ENCODE measurements at regions not wholly inside any gene's neighbourhood (a gene's known extent, or its start where the extent isn't known, plus 50 kb on each side); places are given as distances from the start of the nearest gene placed in this dataset.

DNA sequence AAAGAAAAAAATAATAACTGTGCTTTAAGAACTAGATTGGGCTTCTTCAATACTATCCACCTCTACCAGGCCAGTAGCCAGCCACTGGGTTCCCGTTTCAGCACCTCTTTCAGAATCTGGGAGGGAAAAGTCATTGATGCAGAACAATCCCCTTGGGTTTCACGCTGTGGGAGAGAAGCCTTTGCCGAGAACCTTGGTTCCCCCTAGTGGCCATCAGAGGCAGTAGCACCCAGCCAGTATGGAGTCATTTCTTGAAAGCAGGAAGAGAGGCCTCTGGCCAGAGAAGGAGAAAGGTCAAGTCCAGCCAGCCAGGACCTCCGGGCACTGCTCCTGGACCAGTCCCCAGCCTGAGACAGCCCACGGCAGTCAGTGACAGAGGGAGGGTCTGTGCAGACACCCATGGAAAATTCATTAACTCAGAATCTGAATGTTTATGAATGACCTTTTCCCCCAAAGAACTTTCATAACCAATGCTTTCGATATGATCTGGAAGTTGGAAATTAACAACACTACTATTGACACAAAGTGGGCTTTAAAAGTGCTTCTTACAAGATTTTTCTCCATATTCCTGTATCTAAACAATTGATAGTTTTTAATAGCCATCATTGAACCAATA lies 51.2 kb upstream of the CDH5 start:
- H3K4me1 Mint-ChIP-seq: no peaks in the 10 kb centered on the region
- peak; percentile 51 for ATAC-seq (ENCODE audit: low read depth)
- H3K36me3 Mint-ChIP-seq: no peaks in the 10 kb centered on the region
- H3K9me3 Mint-ChIP-seq: no peaks in the 10 kb centered on the region
- peak; percentile 9 to 25 for DNase-seq (ENCODE audit: low spot score in 2 of 2)
- peaks cover 18% of the 10 kb centered on the region for H3K27me3 Mint-ChIP-seq
- H3K4me3 Mint-ChIP-seq: no peak overlapping the region
- H3K27ac Mint-ChIP-seq: no peak overlapping the region

DNA sequence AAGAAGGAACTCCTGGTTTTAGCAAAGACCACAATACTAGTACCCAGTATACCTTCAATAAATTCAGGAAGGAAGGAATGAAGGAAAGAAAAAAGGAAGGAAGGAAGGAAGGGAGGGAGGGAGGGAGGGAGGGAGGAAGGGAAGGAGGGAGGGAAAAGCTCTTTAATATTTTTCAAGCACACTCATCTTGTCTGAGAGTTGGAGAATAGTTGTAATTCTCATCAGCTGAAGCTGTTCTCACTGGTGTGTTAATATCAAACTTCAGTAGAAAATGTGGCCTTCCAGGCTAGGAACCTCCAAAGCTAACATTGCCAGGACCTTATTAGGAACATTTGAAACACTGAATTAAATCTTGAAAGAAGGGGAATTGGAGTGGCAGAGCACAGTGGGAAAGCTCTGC lies 55.2 kb upstream of the CDH5 start:
- ATAC-seq (ENCODE audit: low read depth): no peak
- Mint-ChIP-seq H3K27ac (no peak overlapping the region), H3K4me1 (no peaks in the 10 kb centered on the region), H3K9me3 (no peaks in the 10 kb centered on the region), H3K27me3 (peaks cover 14% of the 10 kb centered on the region), H3K36me3 (no peaks in the 10 kb centered on the region), H3K4me3 (no peak overlapping the region)
- DNase-seq (ENCODE audit: low spot score in 2 of 2): no peak

DNA sequence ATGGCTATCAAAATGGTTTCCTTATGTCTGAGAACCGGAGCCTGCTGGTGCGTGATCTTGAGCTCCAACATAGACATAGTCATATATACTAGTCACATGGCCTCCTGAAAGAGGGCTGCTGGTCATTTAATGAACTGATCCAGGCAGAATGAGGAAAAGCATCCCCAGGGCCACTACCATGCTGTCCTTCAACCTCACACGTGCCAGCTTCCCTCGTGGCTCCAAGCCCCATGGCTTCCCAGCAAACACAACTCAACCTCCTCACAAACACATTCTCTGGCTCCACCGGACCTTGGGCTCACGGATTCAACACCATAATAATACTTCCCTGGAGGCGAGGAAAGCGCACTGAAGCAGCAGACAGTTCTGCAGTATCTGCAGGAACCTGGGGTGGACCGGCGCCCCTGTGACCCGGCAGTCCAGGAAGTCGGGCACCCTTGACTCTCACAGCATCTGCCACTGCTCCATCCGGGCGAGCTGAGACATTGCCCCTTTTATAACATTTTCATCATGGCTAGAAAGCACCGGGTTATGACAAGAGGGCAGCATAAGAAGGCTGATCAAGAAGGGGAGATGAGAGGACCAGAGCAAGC lies 57.2 kb upstream of the CDH5 start:
- Mint-ChIP-seq H3K9me3 (no peaks in the 10 kb centered on the region), H3K36me3 (no peaks in the 10 kb centered on the region), H3K27me3 (peaks cover 14% of the 10 kb centered on the region), H3K4me3 (no peak overlapping the region), H3K4me1 (no peaks in the 10 kb centered on the region), H3K27ac (no peak overlapping the region)
- no peak for DNase-seq (ENCODE audit: low spot score in 2 of 2)
- ATAC-seq (ENCODE audit: low read depth): no peak

DNA sequence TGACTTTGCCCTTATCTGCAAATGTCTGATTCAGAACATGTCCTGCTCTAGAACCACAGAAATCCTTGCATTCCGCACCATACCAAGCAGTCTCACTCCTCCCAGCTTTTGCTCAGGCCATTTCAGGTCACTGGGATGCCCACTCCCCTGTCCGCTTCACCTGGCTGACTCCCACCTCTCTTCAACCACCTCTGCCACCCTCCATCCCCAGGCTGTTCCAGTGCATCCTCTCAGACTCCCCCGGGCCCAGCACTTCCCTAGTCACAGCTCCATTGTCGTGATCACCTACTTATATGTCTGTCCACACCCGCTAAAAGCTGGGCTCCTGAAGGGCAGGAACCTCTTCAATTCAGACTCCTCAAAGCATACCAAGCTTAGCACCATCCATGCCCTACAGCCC lies 58.4 kb upstream of the CDH5 start:
- DNase-seq (ENCODE audit: low spot score in 2 of 2) (no peak), ATAC-seq (ENCODE audit: low read depth) (no peak)
- no peaks in the 10 kb centered on the region for H3K36me3 Mint-ChIP-seq
- no peak overlapping the region for H3K27ac Mint-ChIP-seq
- no peak overlapping the region for H3K4me3 Mint-ChIP-seq
- no peaks in the 10 kb centered on the region for H3K4me1 Mint-ChIP-seq
- no peaks in the 10 kb centered on the region for H3K9me3 Mint-ChIP-seq
- H3K27me3 Mint-ChIP-seq: peaks cover 11% of the 10 kb centered on the region

DNA sequence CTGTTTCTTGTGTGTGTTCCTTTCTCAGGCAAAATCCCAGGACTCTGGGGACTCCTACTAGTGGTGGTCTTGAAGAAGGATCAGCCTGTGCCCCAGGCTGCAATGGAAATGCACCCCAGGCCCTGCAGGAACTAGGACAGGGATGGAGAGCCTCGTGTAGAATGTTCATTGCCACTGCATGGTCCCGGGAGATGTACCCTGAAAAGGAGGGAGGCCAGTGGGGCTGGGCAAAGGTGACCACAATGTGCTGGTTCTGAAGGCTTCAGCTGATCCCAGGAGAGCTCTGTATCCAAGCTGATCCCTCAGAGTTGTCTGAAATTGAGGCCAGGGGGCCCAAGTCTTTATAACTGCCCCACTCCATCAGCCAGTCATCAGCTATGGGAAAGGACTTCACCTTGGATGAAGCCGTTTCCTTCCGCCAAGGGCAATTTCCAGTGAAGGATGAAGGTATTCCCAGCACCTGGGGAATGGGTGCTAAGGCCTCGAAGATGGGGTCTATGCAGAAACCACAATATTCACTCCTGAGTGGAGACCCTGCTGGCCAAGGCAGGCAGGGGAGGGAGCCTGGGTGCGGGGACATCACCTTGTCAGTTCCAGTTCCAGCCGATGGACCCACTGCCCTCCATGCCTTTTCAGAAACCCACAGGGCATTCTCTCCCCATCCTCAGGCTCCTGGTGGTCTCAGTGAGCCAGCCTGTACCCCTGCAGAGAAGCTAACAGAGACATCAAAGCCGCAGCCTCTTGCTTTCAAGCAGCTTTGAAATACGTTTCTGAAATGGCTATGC lies 59.9 kb upstream of the CDH5 start:
- ATAC-seq (ENCODE audit: low read depth) (no peak), DNase-seq (ENCODE audit: low spot score in 2 of 2) (no peak)
- H3K36me3 Mint-ChIP-seq: no peaks in the 10 kb centered on the region
- no peaks in the 10 kb centered on the region for H3K9me3 Mint-ChIP-seq
- H3K27me3 Mint-ChIP-seq: peaks cover 18% of the 10 kb centered on the region
- no peak overlapping the region for H3K27ac Mint-ChIP-seq
- no peaks in the 10 kb centered on the region for H3K4me1 Mint-ChIP-seq
- no peak overlapping the region for H3K4me3 Mint-ChIP-seq

DNA sequence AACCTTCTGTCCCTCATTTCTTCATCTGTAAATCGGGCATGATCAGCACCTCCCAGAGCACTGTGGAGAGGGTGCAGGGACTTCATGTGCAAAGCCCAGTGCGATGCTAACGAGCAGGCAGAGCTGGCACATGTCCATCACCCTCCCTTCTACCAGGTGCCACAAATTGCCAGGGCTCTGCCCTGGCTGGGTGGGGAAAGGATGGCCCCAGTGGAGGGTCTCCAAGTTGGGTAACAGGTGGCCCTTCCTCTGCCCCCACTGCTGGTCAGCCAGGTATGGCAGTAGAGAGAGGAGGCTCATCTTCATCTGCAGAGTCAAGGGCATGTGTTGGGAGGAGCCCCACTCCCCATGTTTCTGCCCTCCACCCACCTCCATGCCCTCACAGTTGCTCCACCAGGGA lies 61.5 kb upstream of the CDH5 start:
- Mint-ChIP-seq H3K4me1 (no peaks in the 10 kb centered on the region), H3K27me3 (peaks cover 19% of the 10 kb centered on the region), H3K27ac (no peak overlapping the region), H3K9me3 (peaks cover 2% of the 10 kb centered on the region), H3K4me3 (no peak overlapping the region), H3K36me3 (no peaks in the 10 kb centered on the region)
- DNase-seq (ENCODE audit: low spot score in 2 of 2) (no peak), ATAC-seq (ENCODE audit: low read depth) (no peak)

DNA sequence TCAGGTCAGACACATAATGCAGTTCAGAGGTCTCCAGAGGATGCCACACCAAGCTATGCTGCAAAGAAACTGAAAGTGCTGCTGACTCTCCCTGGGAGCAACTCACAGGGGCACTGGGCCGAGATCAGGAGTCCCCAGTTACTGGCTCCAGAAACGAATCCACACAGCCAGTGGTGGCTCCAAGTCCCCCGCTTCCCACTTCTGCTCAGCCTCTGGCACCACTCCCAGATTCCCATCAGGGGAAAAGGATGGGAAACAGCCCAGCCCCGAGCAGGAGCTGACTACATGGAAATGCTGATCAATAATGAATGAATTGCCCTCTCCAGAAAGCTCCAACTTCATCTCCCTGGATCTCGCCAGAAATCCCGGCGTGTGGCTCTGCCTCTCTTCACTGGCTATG lies 62.3 kb upstream of the CDH5 start:
- Mint-ChIP-seq H3K27ac (no peak overlapping the region), H3K9me3 (peaks cover 2% of the 10 kb centered on the region), H3K27me3 (peaks cover 15% of the 10 kb centered on the region)

DNA sequence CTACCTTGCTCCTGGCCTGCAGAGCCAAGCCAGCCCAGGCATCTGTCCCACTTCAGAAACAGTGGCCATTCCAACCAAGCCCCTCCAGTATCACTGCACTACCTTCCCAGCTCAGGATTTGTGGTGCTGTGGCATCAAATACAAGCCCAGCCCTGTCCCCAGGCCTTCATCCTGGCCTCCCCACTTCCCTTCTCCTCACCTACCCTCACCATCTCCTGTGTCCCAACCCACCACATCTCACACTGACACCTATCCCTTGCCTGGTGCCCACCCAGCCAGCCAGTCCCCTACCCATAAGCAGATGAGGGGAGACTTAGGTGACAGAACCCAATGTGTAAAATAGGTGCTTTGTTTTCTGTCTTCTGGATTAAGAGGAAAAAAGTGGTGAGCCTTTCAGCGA lies 66.0 kb upstream of the CDH5 start:
- Mint-ChIP-seq H3K27ac (no peak overlapping the region), H3K27me3 (peaks cover 10% of the 10 kb centered on the region), H3K36me3 (no peaks in the 10 kb centered on the region), H3K9me3 (peaks cover 2% of the 10 kb centered on the region), H3K4me1 (peaks cover 4% of the 10 kb centered on the region), H3K4me3 (no peak overlapping the region)
- DNase-seq (ENCODE audit: low spot score in 2 of 2) (no peak), ATAC-seq (ENCODE audit: low read depth) (no peak)

More for the DNA sequence above, 62.3 kb upstream of the CDH5 start:
- Mint-ChIP-seq H3K4me1 (peaks cover 2% of the 10 kb centered on the region), H3K4me3 (no peak overlapping the region), H3K36me3 (no peaks in the 10 kb centered on the region)
- no peak for DNase-seq (ENCODE audit: low spot score in 2 of 2)
- ATAC-seq (ENCODE audit: low read depth): no peak

DNA sequence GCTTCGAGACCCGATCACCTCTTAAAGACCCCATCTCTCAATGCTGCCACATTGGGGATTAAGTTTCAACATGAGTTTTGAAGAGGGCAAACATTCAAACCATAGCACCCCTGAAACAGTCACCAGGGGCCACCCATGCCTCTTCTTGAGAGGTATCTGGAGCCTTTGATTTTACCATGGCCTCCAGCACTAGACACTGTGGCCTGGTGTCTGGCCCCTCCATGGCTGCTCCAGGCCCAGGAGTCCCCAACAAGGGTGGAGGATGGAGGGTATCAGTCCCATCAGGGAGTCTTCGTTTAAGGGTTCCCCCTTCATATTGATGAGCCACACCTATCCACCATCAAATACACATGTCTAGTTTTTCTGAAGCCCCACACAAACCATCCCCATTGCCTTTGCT lies 66.5 kb upstream of the CDH5 start:
- Mint-ChIP-seq H3K27me3 (peaks cover 10% of the 10 kb centered on the region), H3K9me3 (peaks cover 2% of the 10 kb centered on the region), H3K36me3 (no peaks in the 10 kb centered on the region), H3K4me3 (no peak overlapping the region), H3K27ac (no peak overlapping the region), H3K4me1 (peaks cover 4% of the 10 kb centered on the region)
- no peak for DNase-seq (ENCODE audit: low spot score in 2 of 2)
- ATAC-seq (ENCODE audit: low read depth): no peak

DNA sequence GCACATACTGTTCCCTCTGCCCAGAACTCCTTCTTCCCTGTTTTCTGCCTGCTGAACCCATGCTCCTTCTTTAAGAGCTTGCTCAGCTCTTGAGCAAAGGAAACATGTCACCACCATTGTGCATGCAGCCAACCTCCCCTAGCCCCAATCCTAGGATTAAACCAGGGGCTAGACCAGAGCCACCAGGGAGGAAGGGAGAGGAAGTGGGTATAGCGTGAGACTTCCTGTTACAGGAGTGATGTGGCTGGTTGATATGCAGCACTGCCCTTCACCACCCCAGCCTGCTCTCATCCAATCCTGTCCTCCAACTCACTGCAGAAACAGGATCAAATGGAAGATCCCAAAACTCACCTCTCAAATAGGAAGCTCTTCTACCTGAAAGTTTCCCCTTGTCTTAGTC lies 67.1 kb upstream of the CDH5 start:
- H3K4me3 Mint-ChIP-seq: no peak overlapping the region
- ATAC-seq (ENCODE audit: low read depth): no peak
- peaks cover 2% of the 10 kb centered on the region for H3K9me3 Mint-ChIP-seq
- H3K27me3 Mint-ChIP-seq: peaks cover 10% of the 10 kb centered on the region
- peaks cover 4% of the 10 kb centered on the region for H3K4me1 Mint-ChIP-seq
- no peak overlapping the region for H3K27ac Mint-ChIP-seq
- no peaks in the 10 kb centered on the region for H3K36me3 Mint-ChIP-seq
- no peak for DNase-seq (ENCODE audit: low spot score in 2 of 2)

DNA sequence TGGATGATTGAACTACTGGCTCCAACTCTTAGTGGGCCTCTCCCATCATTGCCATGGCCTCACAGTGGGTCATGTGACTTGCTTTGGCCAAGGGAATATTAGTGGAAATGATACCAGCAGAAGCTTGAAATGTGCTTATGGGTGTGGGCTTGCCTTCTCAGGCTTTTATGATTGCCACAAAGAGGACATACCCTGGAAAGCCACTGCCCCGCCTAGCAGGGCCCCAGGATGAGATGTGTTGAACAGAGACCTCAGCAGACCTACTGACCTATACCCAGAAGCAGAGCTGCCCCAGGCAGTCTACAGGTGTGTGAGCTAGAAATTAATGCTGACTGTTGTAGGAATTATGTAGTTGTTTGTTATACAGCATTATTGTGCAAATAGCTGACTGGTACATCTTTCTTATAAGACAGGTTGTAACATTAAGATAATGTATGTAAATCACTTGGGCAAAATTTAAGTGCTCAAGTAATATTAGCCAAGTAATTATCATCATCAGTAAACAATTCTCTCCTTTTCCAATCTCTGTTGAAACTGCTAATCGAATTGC lies 67.8 kb upstream of the CDH5 start:
- Mint-ChIP-seq H3K27ac (no peak overlapping the region), H3K27me3 (peaks cover 10% of the 10 kb centered on the region), H3K4me3 (no peak overlapping the region), H3K4me1 (peaks cover 4% of the 10 kb centered on the region), H3K9me3 (peaks cover 2% of the 10 kb centered on the region), H3K36me3 (no peaks in the 10 kb centered on the region)
- DNase-seq (ENCODE audit: low spot score in 2 of 2) (no peak), ATAC-seq (ENCODE audit: low read depth) (no peak)

DNA sequence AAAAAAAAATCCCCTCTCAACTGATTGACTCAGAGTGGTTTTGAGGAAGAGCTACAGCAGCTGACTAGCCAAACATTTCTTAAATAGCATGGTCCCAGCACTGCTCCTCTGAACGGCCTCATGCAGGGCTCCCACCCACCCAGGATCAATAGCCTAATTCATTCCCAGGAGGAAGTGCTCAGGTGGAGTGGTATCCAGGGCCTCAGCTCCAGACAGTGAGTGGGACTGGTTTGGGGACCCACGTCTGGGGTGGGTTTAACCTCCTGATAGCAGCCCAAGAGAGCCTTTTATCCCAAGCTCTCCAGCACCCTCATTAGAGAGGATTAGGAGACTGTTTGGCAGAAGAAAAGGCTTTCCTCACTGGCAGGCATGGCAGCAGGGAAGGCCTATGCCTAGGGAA lies 68.5 kb upstream of the CDH5 start:
- peaks cover 4% of the 10 kb centered on the region for H3K4me1 Mint-ChIP-seq
- H3K9me3 Mint-ChIP-seq: peaks cover 2% of the 10 kb centered on the region
- no peak overlapping the region for H3K4me3 Mint-ChIP-seq
- H3K27me3 Mint-ChIP-seq: peaks cover 14% of the 10 kb centered on the region
- ATAC-seq (ENCODE audit: low read depth) (no peak), DNase-seq (ENCODE audit: low spot score in 2 of 2) (no peak)
- H3K27ac Mint-ChIP-seq: no peak overlapping the region
- no peaks in the 10 kb centered on the region for H3K36me3 Mint-ChIP-seq

DNA sequence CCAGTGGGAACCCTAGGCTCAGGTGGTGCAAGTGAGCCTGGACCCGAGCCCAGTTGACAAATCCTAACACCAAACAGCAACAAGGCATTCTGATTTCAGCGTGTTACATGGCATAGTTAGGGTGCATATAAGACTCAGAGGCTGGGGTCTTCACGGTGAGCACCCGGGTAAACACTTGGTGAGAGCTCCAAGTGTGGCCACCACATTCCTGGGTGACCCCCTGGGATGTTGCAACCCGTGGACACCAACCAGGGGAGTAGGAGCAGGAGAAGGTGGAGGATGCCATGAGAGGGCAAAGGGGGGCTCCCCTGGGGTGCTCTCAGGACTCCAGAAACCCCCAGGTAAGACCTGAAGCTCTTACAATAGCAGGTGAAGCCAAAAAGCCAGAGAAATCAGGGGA lies 69.9 kb upstream of the CDH5 start:
- peaks cover 13% of the 10 kb centered on the region for H3K27me3 Mint-ChIP-seq
- DNase-seq (ENCODE audit: low spot score in 2 of 2): no peak

DNA sequence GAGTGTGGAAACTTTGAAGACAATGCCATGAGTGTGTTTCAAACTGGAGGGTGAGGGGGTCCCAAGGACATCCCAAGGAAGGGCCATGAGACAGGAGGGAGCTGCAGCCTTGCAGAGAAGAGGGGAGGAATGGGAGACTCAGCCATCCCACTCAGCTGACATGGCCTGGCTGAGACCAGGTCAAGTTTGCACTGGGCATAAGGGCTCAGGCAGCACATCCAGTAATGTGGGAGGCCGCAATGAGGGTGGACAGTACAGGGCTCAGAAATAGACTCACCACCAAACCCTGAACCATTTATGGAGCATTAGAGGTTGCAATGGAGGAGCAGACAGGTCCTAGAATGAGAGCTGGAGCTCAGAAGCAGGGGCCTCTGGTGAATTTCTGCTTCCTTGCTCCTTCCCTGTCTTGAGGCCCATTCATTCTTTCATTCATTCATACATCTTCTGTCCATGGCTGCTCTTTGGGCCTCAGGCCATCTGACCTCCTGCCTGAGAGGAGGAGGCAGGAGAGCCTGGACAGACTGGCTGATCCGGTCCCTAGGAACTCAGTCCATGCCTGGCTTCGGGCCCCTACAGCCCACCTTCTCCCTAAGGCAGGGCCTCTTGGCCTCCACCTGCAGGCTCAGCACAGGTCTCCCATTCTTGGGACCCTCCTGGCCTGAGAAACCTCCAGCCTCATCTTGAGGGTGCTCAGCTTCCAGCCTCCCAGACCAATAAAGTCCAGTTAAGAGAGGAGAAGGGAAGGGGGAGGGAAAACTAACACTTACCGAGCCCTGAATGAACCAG lies 70.5 kb upstream of the CDH5 start:
- Mint-ChIP-seq H3K9me3 (no peaks in the 10 kb centered on the region), H3K27ac (no peak overlapping the region), H3K27me3 (peaks cover 15% of the 10 kb centered on the region), H3K4me1 (peaks cover 4% of the 10 kb centered on the region), H3K36me3 (no peaks in the 10 kb centered on the region), H3K4me3 (no peak overlapping the region)
- DNase-seq (ENCODE audit: low spot score in 2 of 2) (no peak), ATAC-seq (ENCODE audit: low read depth) (no peak)

More for the DNA sequence above, 69.9 kb upstream of the CDH5 start:
- ATAC-seq (ENCODE audit: low read depth): no peak
- H3K36me3 Mint-ChIP-seq: no peaks in the 10 kb centered on the region
- H3K27ac Mint-ChIP-seq: no peak overlapping the region
- peaks cover 2% of the 10 kb centered on the region for H3K9me3 Mint-ChIP-seq
- H3K4me3 Mint-ChIP-seq: no peak overlapping the region
- H3K4me1 Mint-ChIP-seq: peaks cover 4% of the 10 kb centered on the region
